ENCODE measurements at regions not wholly inside any gene's neighbourhood (a gene's known extent, or its start where the extent isn't known, plus 50 kb on each side); places are given as distances from the start of the nearest gene placed in this dataset.
"Not testable (repeated sequence)": the region's sequence is repeated elsewhere in the genome, so short reads cannot be mapped to it uniquely, and the experiment has no call there.

DNA sequence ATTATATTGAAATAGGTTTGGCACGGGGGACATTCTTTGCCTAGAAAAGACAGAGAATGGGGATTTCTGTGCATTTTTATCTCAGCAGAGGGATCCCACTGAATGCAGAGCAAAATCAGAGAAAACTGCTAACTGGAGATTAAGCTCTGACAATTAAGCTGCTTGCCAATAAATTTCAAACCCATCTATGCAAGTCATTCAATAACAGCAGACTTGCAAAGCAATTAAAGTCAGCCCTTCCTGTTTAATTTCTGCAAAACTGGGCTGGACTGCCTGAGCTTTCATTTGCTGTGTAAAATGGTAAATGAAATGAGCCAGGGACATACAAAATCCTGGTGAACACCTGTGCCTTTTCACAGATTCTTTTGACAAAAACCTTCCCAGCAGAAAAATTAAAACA is 1273.9 kb upstream of the CNTN5 start:
- no peak for DNase-seq (ENCODE audit: low read depth)

DNA sequence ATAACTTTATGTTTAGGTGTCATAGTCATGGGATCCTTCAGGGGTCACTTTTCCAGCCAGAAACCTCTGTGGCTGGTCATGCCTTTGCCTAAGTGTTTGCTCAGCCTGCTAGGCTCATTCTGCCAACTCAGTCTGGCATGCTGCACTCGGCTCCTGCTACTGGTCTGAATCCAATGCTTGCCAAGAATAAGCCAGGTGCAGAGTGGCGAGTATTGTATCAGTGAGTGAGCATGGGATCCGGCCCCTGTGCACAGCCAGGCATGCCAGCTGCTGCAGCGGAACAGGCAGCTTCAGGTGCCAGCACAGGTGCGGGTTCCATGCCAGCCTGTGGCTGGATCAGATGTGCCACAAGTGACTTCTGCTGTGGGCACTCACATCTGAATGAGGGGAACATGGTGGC is 1269.3 kb upstream of the CNTN5 start:
- DNase-seq (ENCODE audit: low read depth) = no peak

DNA sequence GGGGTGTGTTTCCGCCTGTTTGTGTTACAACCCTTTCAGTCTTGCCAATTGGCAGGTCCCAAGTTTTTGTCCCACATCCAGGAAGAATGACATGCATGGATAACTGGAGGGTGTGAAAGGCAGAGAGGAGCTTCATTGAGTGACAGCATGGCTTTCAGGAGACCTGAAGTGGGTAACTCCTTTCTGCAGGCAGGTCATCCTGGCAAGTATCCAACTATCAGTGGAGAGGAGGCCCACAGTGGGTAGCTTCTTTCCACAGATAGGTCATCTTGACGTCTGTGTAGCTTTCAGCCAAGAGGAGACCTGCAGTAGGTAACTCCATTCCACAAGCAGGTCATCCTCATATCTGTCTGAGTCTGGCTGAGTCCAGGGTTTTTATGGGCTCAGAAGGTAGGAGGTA is 1268.8 kb upstream of the CNTN5 start:
- DNase-seq (ENCODE audit: low read depth) = no peak

DNA sequence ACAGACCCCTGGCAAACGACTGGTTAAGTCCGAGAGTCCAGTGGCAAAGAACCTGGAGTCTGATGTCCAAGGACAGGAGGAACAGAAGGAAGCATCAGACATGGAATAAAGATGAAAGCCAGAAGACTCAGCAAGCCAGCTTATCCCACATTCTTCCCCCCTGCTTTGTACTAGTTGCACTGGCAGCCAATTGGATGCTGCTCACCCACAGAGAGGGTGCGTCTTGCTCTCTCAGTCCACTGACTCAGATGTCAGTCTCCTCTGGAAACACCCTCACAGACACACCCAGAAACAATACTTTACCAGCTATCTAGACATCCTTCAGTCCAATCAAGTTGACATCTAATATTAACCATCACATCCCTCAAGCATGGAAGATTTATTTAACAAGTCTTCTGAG is 1265.8 kb upstream of the CNTN5 start:
- no peak for DNase-seq (ENCODE audit: low read depth)

DNA sequence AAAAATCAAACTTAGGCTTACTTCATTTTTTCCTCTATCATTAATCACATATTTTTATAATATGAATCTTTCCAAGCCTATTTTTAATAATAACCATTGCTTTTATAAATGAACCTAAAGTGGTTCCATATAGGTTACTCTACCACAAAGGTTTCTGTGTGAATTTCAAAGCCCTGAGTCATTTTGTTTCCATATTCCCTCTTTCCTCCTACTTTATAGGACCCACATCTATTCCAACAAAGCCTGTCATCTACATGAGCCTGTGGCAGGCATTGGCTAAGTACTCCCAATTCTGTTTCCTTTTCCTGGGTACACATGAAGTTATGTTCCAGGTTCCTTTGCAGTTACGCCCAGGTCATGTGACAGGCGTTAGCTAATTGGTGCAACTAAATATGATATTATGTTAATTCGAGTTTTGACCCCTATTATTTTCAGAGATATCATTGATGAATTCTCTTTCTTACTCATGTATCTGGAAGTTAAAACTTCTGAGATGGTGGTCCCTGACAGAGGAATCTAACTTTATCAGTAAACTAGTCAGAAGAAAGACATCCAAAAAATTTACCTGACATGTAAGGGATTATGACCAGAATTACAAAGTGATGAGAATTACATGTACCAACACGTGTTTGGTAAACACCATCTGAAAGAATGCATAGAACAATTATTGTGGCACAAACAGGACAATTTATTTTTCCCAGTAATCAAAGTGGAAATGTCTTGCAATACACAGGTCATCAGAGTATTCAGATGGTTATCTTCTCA is 1264.0 kb upstream of the CNTN5 start:
- no peak for DNase-seq (ENCODE audit: low read depth)

DNA sequence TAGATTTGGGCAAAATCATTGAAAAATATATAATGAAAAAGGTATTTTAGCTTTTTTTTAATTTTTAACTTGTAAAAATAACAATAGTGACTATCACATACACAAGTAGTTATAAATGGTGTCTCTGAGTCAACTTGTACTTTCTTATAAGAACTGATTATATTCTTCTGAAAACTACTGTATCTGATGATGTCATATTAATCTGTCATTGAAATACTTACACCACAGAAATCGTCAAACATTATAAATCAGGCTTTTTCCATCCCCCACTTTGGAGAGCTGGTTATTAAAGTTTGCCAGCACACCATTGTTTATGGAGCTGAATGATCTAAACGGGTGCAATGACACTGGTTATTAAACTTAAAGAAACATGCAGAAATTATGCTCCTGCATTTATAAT is 1259.6 kb upstream of the CNTN5 start:
- DNase-seq (ENCODE audit: low read depth) = no peak

DNA sequence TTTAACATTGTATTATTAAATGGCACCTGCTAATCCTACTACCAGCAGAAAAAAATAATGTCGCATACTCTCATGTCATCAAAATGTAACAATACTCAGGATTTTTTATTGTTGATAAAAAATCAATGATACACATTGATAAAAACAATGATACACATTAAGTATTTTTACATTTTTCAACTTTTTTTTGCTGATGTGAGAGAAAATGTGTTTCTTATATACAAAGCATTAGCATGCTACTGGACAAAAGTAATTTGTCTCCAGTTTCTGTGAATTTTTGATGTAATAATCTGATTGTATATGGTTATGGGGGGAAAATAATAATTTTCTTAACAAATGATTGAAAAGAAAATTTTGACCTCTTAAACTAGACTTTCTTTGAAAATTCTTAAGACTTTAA is 1256.6 kb upstream of the CNTN5 start:
- DNase-seq (ENCODE audit: low read depth) = no peak

DNA sequence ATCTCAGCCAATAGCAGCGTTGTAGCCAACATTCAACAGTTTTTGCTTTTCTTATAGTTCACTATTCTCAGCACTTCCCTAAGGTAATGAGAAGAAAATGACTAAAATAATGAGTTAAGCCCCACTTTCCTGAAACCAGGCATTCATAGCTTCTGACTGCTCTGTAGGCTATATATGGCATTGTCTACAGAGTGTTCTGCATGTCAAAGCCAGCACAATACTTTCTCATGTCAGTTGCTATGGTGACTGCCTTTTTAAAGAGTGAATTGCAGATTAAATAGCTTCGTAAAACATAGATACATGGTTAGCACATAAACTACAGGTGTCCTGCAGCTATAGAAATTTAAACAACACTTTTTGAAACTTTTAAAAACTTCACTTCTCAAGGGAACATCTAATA is 1256.1 kb upstream of the CNTN5 start:
- DNase-seq (ENCODE audit: low read depth) = no peak

DNA sequence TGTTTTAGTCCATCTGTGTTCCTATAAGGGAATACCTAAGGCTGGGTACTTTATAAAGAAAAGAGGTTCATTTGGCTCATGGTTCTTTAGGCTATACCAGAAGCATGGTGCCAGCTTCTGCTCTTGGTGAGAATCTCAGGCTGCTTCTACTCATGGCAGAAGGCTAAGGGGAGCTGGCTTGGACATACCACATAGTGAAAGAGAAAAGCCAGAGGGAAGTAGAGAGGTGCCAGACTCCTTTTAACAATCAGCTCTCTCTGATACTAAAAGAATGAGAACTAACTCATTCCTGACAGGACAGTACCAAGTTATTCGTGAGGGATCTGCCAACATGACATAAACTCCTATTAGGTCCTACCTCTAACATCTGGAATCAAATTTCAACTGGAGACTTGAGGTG is 1250.2 kb upstream of the CNTN5 start:
- DNase-seq (ENCODE audit: low read depth) = no peak

DNA sequence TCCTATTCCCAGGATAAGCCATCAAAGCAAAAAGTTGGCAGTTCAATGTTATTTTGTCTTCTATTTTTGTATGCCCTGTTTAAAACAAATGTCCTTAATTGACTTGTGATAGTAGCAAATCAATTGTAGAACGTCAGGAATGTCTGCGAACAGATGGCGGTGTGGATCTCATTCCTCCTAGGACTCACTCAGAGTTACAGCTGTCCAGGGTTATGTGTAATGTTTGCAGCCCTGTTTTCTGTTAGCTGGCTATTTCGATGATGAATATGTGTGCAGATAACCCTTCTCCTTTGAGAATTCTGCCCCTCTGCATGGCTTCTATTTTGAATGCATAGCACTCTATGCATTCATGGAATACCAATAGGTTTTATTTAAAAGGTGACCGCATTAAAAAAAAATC is 1248.0 kb upstream of the CNTN5 start:
- DNase-seq (ENCODE audit: low read depth) = no peak

DNA sequence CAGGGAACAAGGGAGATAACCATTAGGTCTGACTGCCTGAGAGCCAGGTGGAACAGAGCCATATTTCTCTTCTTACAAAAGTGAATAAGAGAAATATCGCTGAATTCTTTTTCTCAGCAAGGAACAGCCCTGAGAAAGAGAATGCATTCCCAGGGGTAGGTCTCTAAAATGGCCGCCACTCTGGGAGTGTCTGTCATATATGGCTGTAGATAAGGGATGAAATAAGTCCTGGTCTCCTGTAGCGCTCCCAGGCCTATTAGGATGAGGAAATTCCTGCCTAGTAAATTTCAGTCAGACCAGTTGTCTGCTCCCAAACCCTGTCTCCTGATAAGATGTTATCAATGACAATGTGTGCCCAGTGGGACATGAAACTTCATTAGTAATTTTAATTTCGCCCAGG is 1236.4 kb upstream of the CNTN5 start:
- DNase-seq (ENCODE audit: low read depth) = not testable (repeated sequence)

DNA sequence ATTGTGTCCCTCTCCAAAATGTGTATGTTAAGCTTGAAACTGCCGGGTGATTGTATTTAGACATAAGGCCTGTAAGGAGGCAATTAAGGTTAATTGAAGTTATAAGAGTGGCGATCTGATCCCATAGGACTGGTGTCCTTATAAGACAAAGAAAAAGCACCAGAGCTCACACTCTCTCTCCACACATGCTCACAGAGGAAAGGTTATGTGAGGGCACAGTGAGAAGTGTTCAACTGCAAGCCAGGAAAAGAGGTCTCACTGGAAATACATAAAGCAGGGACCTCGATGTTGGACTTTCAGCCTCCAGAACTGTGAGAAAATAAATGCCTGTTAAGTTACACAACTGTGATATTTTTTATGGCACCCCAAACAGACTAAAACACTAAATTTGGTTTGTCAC is 1233.8 kb upstream of the CNTN5 start:
- no peak for DNase-seq (ENCODE audit: low read depth)

DNA sequence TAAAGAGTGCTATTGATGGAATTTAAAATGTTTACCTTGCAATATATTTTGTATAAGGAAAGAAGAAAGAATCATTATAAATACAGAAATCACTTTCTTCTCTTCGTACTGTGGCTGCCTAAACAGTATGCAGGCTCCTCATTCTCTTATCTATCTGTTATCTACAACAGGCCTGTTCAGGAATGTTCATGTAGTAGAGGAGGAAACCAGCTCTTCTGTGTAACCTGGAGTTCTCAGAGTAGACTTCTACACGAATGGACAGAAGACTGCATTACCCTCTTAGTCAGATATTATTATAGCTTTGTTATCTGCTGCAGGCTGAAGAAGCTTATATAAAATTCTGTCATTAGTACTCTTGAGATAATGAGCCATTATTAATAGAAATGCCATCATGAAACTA is 1225.9 kb upstream of the CNTN5 start:
- no peak for DNase-seq (ENCODE audit: low read depth)

DNA sequence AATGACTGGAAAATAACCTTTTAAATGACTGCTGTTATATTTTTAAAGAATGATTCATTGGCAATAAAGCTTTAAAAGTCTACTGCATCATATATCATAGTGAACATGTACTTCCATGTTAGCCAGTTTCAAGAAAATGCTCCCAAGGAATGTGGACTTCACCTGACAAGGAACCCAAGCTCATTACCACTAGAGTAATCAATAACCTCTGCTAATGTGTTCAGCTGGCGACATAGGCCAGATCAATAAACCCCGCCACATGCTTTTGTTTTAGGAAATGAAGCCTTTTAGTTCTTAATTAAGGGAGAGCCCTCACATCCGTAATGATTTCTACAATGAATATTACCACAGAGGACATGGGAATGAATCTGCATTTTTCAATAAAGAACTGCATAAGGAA is 1219.9 kb upstream of the CNTN5 start:
- DNase-seq (ENCODE audit: low read depth) = no peak

DNA sequence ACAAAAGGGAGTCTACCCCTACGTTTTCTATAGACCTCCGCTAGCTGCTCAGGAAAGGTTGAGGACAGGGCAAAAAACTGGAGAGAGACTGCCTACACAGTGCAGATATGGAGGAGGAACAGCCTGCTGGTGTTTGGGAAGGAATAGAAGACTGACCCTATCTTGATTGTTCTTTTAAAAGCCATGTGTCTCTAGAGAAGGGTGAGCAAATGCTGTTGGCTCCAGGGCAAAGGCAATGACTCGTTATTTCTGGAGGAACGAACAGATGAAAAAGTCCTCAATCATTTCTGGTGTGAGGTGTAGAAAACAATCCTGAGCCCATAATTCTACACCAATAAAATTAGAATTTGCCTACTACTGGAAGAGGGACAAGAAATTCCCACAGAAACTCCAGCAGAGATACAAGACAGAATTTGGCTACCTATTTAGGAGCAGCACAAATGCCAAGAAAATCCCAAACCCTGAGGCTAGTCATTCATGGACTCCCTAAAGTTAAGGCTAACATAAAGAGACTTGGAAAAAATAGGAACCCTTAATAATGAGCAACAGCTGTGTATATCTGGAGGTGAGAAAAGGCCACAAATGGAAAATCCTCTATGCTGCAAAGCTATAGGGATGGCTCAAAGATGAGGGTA is 1206.3 kb upstream of the CNTN5 start:
- DNase-seq (ENCODE audit: low read depth) = no peak

DNA sequence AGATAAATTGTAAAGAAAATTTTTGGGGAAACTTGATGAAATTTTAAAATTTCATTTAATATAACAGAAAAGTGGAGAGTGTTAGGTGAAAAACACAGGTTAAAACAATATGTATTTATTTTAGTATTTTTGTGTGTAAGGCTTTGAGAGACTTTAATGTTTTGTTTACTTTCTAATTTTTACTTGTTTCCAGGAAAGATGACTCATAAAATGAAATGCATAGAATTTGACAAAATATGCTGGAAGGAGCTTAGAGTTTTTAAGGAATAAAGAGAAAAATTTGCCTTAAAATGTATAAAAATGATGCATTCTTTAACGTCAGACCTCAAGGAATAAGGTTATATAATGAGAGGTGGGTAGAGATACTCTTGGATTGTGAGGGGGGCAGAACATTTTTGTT is 1205.1 kb upstream of the CNTN5 start:
- no peak for DNase-seq (ENCODE audit: low read depth)

DNA sequence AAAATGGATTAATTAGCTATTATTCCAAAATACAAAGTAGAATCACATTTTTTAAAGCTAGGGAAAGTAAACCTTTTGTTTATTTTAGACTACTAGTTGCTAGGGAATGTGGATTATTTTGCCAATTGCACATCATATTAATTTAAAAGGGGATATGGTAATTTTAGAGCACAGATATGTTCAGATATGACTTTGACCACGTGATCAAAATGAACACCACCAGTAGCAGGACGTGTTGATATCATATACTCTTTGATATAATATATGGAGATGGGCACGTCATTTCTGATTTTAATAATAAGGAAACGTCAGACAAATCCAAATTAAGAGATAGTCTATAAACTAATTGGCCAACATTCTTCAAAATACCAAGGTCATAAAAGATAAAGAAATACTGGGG is 1188.3 kb upstream of the CNTN5 start:
- no peak for DNase-seq (ENCODE audit: low read depth)

DNA sequence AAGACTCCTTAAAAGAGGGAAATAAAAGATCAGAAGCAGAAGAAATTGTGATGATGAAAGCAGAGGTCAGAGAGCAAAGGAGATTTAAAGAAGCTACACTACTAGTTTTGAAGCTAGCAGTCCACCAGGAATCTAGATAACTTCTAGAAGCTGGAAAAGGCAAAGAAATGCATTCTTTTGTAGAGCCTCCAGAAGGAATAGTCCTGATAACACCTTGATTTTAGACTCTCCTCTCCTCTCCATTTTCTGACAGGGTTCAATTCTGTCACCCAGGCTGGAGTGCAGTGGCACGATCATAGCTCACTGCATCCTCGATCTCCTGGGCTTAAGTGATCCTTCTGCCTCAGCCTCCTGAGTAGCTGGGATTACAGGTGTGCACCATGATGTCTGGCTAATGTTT is 1187.3 kb upstream of the CNTN5 start:
- no peak for DNase-seq (ENCODE audit: low read depth)

DNA sequence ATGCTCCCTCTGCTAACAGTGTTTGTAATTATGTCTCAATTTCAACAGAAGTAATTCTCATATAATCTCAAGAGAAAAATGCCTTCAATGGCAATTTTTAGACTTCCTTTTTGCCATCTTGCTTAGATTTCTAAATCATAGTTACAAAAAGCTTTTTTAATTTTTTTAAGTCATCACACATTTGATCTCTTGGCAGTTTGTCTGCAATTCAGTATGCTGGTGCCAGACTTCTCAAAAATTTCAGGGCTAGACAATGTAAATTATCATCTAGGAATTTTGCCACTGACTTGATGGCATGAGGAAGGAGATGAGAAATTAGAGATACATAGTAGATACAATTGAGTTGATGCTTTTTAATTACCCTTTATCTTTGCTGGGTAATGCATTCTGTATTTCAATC is 1176.7 kb upstream of the CNTN5 start:
- no peak for DNase-seq (ENCODE audit: low read depth)

DNA sequence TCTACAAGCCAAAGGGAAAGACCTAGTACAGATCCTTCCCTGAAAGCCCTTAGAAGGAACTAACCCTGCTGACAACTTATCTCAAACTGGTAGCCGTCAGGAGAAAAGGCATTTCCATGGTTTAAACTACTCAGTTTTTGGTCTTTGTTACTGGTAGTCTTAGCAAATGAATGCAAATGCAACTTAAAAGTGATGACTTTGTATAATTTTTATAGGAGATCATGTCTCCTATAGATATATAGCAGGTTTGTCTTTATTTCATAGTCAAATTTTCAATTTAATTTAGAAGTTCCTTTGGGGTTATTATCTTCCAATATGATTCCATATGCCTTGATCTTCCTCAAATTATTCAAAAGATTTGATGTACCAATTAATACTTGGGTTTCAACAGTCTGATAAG is 1173.0 kb upstream of the CNTN5 start:
- DNase-seq (ENCODE audit: low read depth) = no peak

DNA sequence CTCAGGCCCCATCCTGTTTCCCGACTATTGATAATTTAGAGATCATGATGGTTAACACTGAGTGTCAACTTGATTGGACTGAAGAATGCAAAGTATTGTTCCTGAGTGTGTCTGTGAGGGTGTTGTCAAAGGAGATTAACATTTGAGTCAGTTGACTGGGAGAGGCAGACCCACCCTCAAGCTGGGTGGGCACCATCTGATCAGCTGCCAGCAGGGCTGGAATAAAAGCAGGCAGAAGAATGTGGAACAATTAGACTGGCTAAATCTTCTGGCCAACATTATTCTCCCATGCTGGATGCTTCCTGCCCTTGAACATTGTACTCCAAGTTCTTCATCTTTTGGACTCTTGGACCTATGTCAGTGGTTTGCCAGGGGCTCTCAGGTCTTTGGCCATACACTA is 1170.0 kb upstream of the CNTN5 start:
- DNase-seq (ENCODE audit: low read depth) = no peak

DNA sequence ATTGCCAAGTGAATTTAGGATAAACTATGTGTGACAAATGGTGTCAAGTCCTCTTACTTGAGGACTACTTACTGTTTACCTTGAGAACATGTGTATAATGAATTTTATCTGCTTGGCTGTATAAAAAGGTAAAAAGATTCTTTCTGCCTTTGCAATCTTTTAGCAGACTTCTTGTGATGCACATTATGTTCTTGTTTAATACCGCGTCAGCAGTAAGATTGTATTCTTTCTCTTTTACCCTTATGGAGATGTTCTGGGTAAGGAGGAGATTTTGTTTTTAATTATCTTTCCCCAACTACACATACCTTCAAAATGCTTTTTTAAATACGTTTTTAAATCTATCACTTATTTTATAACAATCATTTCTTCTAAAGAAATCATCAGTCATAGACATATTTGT is 1166.4 kb upstream of the CNTN5 start:
- DNase-seq (ENCODE audit: low read depth) = no peak

DNA sequence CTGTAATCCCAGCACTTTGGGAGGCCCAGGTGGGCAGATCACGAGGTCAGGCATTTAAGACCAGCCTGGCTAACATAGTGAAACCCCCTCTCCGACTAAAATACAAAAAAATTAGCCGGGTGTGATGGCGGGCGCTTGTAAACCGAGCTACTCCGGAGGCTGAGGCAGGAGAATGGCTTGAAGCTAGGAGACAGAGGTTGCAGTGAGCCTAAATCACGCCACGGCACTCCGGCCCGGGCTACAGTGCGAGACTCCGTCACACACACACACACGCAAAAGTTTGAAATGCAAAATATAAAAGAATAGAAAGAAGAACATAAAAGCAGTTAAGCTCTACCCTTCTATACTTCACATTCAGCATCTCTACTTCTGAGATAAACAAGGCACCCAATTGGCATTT is 1165.9 kb upstream of the CNTN5 start:
- no peak for DNase-seq (ENCODE audit: low read depth)

DNA sequence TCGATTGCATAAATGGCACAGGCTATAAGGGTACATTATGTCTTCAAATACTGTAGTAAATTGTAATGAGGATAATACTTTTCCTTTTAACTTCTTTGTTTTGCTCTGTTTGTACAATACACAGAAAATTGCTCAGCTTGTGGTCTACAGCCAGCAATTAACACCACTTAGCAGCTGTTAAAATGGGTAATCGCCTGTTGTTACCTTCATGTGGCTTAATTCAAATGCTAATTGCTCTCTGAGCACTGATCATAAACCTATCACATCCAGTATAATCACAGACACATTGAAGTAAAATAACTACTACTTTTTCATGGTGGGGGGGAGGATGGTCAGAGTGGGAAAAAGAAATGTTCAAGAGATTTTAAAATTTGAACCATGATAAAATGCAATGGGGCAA is 1164.1 kb upstream of the CNTN5 start:
- DNase-seq (ENCODE audit: low read depth) = no peak
